K562 (cell line): ENCODE measurements at regions not wholly inside any gene's neighbourhood (a gene's known extent, or its start where the extent isn't known, plus 50 kb on each side); places are given as distances from the start of the nearest gene placed in this dataset.

Experiments used
- ATAC-seq: fragments of 200-7000 bp; cut with Tn5 transposase; 3 replicates; pipeline ENCODE4 v1.9.1; 2020; ENCODE audit warnings: moderate library complexity
- BruUV-seq: library from RNA; stranded (reverse); fragments of 400-500 nt; replicated peaks from 2 replicates; lab custom pipeline; 2021; lab: Mats Ljungman, UMichigan
- CTCF ChIA-PET: fragments of 300-600 bp; formaldehyde crosslinking; extraction: SDS; loops from one replicate; lab custom pipeline; 2021; ENCODE audit warnings: low intra/inter-chr PET ratio; lab: Yijun Ruan, JAX
- POLR2A ChIA-PET: fragments of 300-600, 350-650 bp; sonication (Branson Sonifier 250); formaldehyde crosslinking; extraction: SDS; loops from one replicate; lab custom pipeline; 2021; ENCODE audit warnings: antibody characterized with exemption, inconsistent platforms; lab: Yijun Ruan, JAX
- DNase-seq, 4 experiments: peaks; one replicate each; pipeline versions ENCODE4 v3.0.0 to v3.0.0-alpha.2; 2011 to 2018; ENCODE audit warnings: low spot score in 3 of 4, mixed read lengths in 3 of 4; ENCODE audit errors: extremely low read depth in 1 of 4
- FAIRE-seq: peaks from 2 replicates; lab custom pipeline; 2011; peaks lifted over from hg19 to GRCh38; lab: Jason Lieb, UNC
- H2AFZ ChIP-seq: 2 replicates; pipeline ENCODE4 v1.6.0; 2011; ENCODE audit warnings: low read depth, low read length, control low read depth, inconsistent platforms
- H3K27ac ChIP-seq: fragments of 200-600 bp; 3 replicates; pipeline ENCODE4 v1.8.0; 2011; ENCODE audit warnings: low read depth, mild to moderate bottlenecking, control low read depth, inconsistent platforms, low read length, moderate library complexity, mixed read lengths; ENCODE audit errors: extremely low read depth
- H3K27me3 ChIP-seq, 2 experiments: fragments of 300-600 bp in 1 of 2; 2 replicates in 1 of 2; 3 replicates in 1 of 2; pipeline versions ENCODE4 v1.6.0 to v1.8.0; 2011; ENCODE audit warnings: inconsistent platforms in 2 of 2, low read length in 2 of 2, mild to moderate bottlenecking in 1 of 2, mixed read lengths in 1 of 2, moderate library complexity in 1 of 2; ENCODE audit not compliant: control insufficient read depth in 2 of 2, insufficient read depth in 2 of 2
- H3K36me3 ChIP-seq: fragments of 300-600 bp; 3 replicates; pipeline ENCODE4 v1.8.0; 2011; ENCODE audit warnings: mild to moderate bottlenecking, low read length, inconsistent platforms; ENCODE audit not compliant: control insufficient read depth, insufficient read depth
- H3K4me1 ChIP-seq, 2 experiments: fragments of 200-600 bp in 1 of 2; replicated peaks in 1 of 2; 2 replicates in 1 of 2; 3 replicates in 1 of 2; pipeline versions ENCODE4 v1.5.1 to v1.8.0; 2011; ENCODE audit warnings: inconsistent platforms in 2 of 2, low read length in 2 of 2, mild to moderate bottlenecking in 1 of 2, mixed read lengths in 1 of 2, moderate library complexity in 1 of 2; ENCODE audit not compliant: control insufficient read depth in 2 of 2, insufficient read depth in 2 of 2
- H3K4me2 ChIP-seq: 2 replicates; pipeline ENCODE4 v1.6.1; 2011; ENCODE audit warnings: low read length, control low read depth, inconsistent platforms, mixed read lengths; ENCODE audit not compliant: insufficient read depth
- H3K4me3 ChIP-seq: fragments of 200-600 bp; sonication (generic), shearing (Covaris generic); 2 replicates; pipeline ENCODE4 v1.5.1; 2016; ENCODE audit warnings: control low read depth, inconsistent platforms
- H3K79me2 ChIP-seq: fragments of 200-600 bp; 3 replicates; pipeline ENCODE4 v1.8.0; 2011; ENCODE audit warnings: low read length, inconsistent platforms; ENCODE audit not compliant: control insufficient read depth, insufficient read depth
- H3K9ac ChIP-seq, 2 experiments: 2 replicates each; pipeline versions ENCODE4 v1.6.0 to v1.6.1; 2011; ENCODE audit warnings: low read depth in 2 of 2, low read length in 2 of 2, control low read depth in 1 of 2, inconsistent platforms in 1 of 2, mild to moderate bottlenecking in 1 of 2, mixed read lengths in 1 of 2; ENCODE audit not compliant: insufficient read depth in 1 of 2
- H3K9me1 ChIP-seq: one replicate; pipeline ENCODE4 v1.6.0; 2011; ENCODE audit warnings: inconsistent platforms, mild to moderate bottlenecking, low read length, moderate library complexity; ENCODE audit not compliant: control insufficient read depth, insufficient read depth
- H3K9me3 ChIP-seq: replicated peaks from 2 replicates; pipeline ENCODE4 v1.5.1; 2011; ENCODE audit warnings: low read depth, low read length, inconsistent platforms; ENCODE audit not compliant: control insufficient read depth, insufficient read depth
- H4K20me1 ChIP-seq: replicated peaks from 2 replicates; pipeline ENCODE4 v1.6.1; 2011; ENCODE audit warnings: low read length, inconsistent platforms, mixed read lengths; ENCODE audit not compliant: control insufficient read depth, insufficient read depth
- ARID2 ChIP-seq: fragments of 450-650 bp; IDR thresholded peaks from 2 replicates; pipeline ENCODE4 v1.6.1; 2017; ENCODE audit warnings: antibody characterized with exemption, mild to moderate bottlenecking
- BRCA1 ChIP-seq, 2 experiments: fragments of 450-650 bp in 1 of 2; sonication (generic) in 1 of 2; formaldehyde crosslinking in 1 of 2; IDR thresholded peaks; 2 replicates each; pipeline versions ENCODE4 v1.5.0 to v1.6.1; 2017 to 2020; ENCODE audit warnings: mild to moderate bottlenecking in 1 of 2, missing genetic modification reagents in 1 of 2
- CBX3 ChIP-seq, 2 experiments: IDR thresholded peaks; 1 replicate in 1 of 2; 2 replicates in 1 of 2; pipeline ENCODE4 v1.6.1; 2012; ENCODE audit warnings: inconsistent platforms in 2 of 2, low read length in 2 of 2, borderline replicate concordance in 1 of 2, control low read depth in 1 of 2
- CREM ChIP-seq: IDR thresholded peaks from 2 replicates; pipeline ENCODE4 v1.6.1; 2014; ENCODE audit warnings: antibody characterized with exemption, low read depth
- ETV5 ChIP-seq: sonication (generic); formaldehyde crosslinking; IDR thresholded peaks from 2 replicates; pipeline ENCODE4 v1.4.0; 2020; ENCODE audit warnings: low read depth, mild to moderate bottlenecking, missing genetic modification reagents
- GTF2F1 ChIP-seq: IDR thresholded peaks from 2 replicates; pipeline ENCODE4 v1.6.1; 2011; ENCODE audit warnings: low read depth, low read length, improper control_type of control experiment
- GTF3C2 ChIP-seq: IDR thresholded peaks from 3 replicates; pipeline ENCODE4 v1.6.1; 2011; ENCODE audit warnings: borderline replicate concordance, mild to moderate bottlenecking, moderate library complexity; ENCODE audit not compliant: insufficient read length; ENCODE audit errors: extremely low read depth
- HDAC1 ChIP-seq, 2 experiments: fragments of 450-650 bp; IDR thresholded peaks; 2 replicates each; pipeline ENCODE4 v1.6.1; 2016 to 2017; ENCODE audit warnings: inconsistent platforms in 1 of 2, mild to moderate bottlenecking in 1 of 2, moderate library complexity in 1 of 2
- KLF10 ChIP-seq: fragments of 250-450 bp; sonication (Bioruptor Pico); IDR thresholded peaks from 2 replicates; pipeline ENCODE4 v1.6.1; 2021; ENCODE audit warnings: matching md5 sums
- MTF1 ChIP-seq: fragments of 250-450 bp; sonication (Bioruptor Pico); IDR thresholded peaks from 2 replicates; pipeline ENCODE4 v1.9.0; 2021; ENCODE audit warnings: moderate library complexity, mild to moderate bottlenecking, inconsistent platforms, borderline replicate concordance
- NUFIP1 ChIP-seq: fragments of 450-650 bp; IDR thresholded peaks from 2 replicates; pipeline ENCODE4 v1.6.1; 2018; ENCODE audit not compliant: partially characterized antibody
- TEAD2 ChIP-seq: fragments of 450-650 bp; IDR thresholded peaks from 2 replicates; pipeline ENCODE4 v1.6.1; 2016; ENCODE audit warnings: missing genetic modification characterization, control low read depth, missing compliant biosample characterization
- ZFX ChIP-seq: sonication (generic); formaldehyde crosslinking; IDR thresholded peaks from 2 replicates; pipeline ENCODE4 v1.8.0; 2022; ENCODE audit warnings: mild to moderate bottlenecking, missing genetic modification reagents, moderate library complexity
- ZNF274 ChIP-seq: IDR thresholded peaks from 2 replicates; pipeline ENCODE4 v1.6.1; 2011; ENCODE audit warnings: low read depth, mild to moderate bottlenecking, low read length, moderate library complexity, borderline replicate concordance
- ZNF696 ChIP-seq: fragments of 250-450 bp; sonication (Bioruptor Pico); conservative IDR thresholded peaks from 2 replicates; pipeline ENCODE4 v1.4.0; 2020; ENCODE audit warnings: mild to moderate bottlenecking, moderate library complexity
- ZNF79 ChIP-seq: fragments of 250-450 bp; sonication (Bioruptor Pico); IDR thresholded peaks from 2 replicates; pipeline ENCODE4 v1.4.0; 2020; ENCODE audit warnings: low read depth, mild to moderate bottlenecking, moderate library complexity
- WGBS: fragments of 100-300 bp; shearing (Covaris generic); methylation state at CpG from one replicate; pipeline ENCODE4 v1.1.6; 2016; ENCODE audit warnings: low coverage, mixed read lengths; ENCODE audit not compliant: insufficient coverage; ENCODE audit errors: missing lambda C conversion rate; 5-methylcytosine and 5-hydroxymethylcytosine counted together
- in situ Hi-C: fragments of 300-500 bp; cut with MboI; formaldehyde crosslinking; loops from 4 replicates; pipeline ENCODE4 v1.15.0; 2018; ENCODE audit warnings: inconsistent platforms, mixed read lengths
- intact Hi-C: fragments of 100-400 bp; cut with micrococcal nuclease; formaldehyde crosslinking; loops from 2 replicates; pipeline ENCODE4 v1.14.2; 2022

DNA sequence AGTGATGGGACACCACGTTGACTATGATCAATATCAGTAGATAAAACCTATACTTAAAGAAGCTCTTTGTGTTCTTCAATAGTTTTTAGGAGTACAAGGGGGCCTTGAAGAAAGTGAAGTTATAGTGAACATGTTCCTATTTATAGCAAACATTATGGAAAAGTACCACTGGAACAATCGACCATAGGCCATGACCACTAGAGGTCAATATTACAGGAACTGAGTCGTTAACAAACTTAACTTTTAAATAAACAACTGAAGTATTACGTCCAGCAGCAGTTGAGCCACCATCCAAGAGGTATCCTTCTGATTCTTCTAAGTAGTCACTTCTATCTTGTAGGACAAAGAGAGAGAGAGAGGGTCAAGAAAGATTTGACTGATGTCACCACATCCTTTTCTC lies 391.0 kb upstream of the SLITRK5 start:
- Histone ChIP-seq H3K36me3 (no peaks in the 10 kb centered on the region), H2AFZ (no peak overlapping the region), H3K9me3 (no peaks in the 10 kb centered on the region), H3K79me2 (no peaks in the 10 kb centered on the region), H3K27ac (no peak overlapping the region), H3K9me1 (no peaks in the 10 kb centered on the region), H3K27me3 (no peaks in the 10 kb centered on the region), H3K4me1 (no peaks in the 10 kb centered on the region), H3K9ac (no peak overlapping the region), H4K20me1 (no peaks in the 10 kb centered on the region), H3K4me2 (no peak overlapping the region), H3K4me3 (no peak overlapping the region)
- no peak for FAIRE-seq
- 0% methylated on average over 4 of the region's 4 CpGs for WGBS
- ATAC-seq, result no peak
- no TSS peak for BruUV-seq
- intact Hi-C loops, result no loop called here
- no peak for DNase-seq
- POLR2A ChIA-PET, result no interaction called here
- CTCF ChIA-PET, result interaction anchor here (0.7 kb wide), 1 partner anchor 162 kb away, joined by 3 read pairs; no protein-coding TSS in a partner anchor
- in situ Hi-C loops, result no loop called here
- TF ChIP-seq ARID2 (no peak), ETV5 (CRISPR knock-in tag) (no peak), MTF1 (no peak), ZNF79 (CRISPR knock-in tag) (no peak), TEAD2 (tag) (no peak), ZNF696 (CRISPR knock-in tag) (no peak), CREM (no peak), NUFIP1 (no peak), KLF10 (CRISPR knock-in tag) (no peak), BRCA1 (IDR thresholded peaks at IDR 0.05) (no peak), BRCA1 (CRISPR knock-in tag; IDR thresholded peaks at IDR 0.05) (no peak), ZFX (CRISPR knock-in tag) (no peak), GTF3C2 (no peak), ZNF274 (no peak), GTF2F1 (no peak), HDAC1 (IDR thresholded peaks at IDR 0.05) (no peak), CBX3 (IDR thresholded peaks at IDR 0.05; ENCODE audit: borderline replicate concordance in 1 of 2, low read length in 2 of 2) (no peak)
